Activated B cell treated with CpG ODN at 0.5 μM for 24 hours (primary cell): ENCODE measurements at regions not wholly inside any gene's neighbourhood (a gene's known extent, or its start where the extent isn't known, plus 50 kb on each side); places are given as distances from the start of the nearest gene placed in this dataset.

Experiments
- ATAC-seq: fragments of 200-7000 bp; cut with Tn5 transposase; one replicate; pipeline ENCODE4 v1.10.0; 2021; ENCODE audit warnings: low read depth, mild to moderate bottlenecking, moderate library complexity
- CTCF ChIA-PET: fragments of 350-600 bp; sonication (Branson Sonifier 250); formaldehyde crosslinking; loops from one replicate; lab custom pipeline; 2021; ENCODE audit warnings: antibody characterized with exemption; lab: Charles Lee
- POLR2A ChIA-PET: fragments of 350-600 bp; sonication (Branson Sonifier 250); formaldehyde crosslinking; loops from one replicate; lab custom pipeline; 2021; ENCODE audit warnings: antibody characterized with exemption; lab: Charles Lee
- DNase-seq: peaks from one replicate; pipeline ENCODE4 v3.0.0; 2022
- H3K27ac Mint-ChIP-seq: one replicate; pipeline ENCODE4 v1.8.0; 2020; ENCODE audit warnings: mixed read lengths
- H3K27me3 Mint-ChIP-seq: one replicate; pipeline ENCODE4 v1.8.0; 2021; ENCODE audit warnings: mixed read lengths
- H3K36me3 Mint-ChIP-seq: one replicate; pipeline ENCODE4 v1.8.0; 2021; ENCODE audit warnings: low read depth, mixed read lengths
- H3K4me1 Mint-ChIP-seq: one replicate; pipeline ENCODE4 v1.8.0; 2021; ENCODE audit warnings: mixed read lengths
- H3K4me3 Mint-ChIP-seq: one replicate; pipeline ENCODE4 v1.8.0; 2020; ENCODE audit warnings: mild to moderate bottlenecking, mixed read lengths
- H3K9me3 Mint-ChIP-seq: one replicate; pipeline ENCODE4 v1.8.0; 2020; ENCODE audit warnings: mixed read lengths
- intact Hi-C: fragments of 100-400 bp; cut with micrococcal nuclease; formaldehyde crosslinking; loops from one replicate; pipeline ENCODE4 v1.15.1; 2024
- TF ChIP-seq, protein P1 (sequence below): fragments of 200-600 bp; IDR thresholded peaks from one replicate; pipeline ENCODE4 v1.8.0; 2022; ENCODE audit warnings: antibody characterized with exemption, mild to moderate bottlenecking

DNA sequence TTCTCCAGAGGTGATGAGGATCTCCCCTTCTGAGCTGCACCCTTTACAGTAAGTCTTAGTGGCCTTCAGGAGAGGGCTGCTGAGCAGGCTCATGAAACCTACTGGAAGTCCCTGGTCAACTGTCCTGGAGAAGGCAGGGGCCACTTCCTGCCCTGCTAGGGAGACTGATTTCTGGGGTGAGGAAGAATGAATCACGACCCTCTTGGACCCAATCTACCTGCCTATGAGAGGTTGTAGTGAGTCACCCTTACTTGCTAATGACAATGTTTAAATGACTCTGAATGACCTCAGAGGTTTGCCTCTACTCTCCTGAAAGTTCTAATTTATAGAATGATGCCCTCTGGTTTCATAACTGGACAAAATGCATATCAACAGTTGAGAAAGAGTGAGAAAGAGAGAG, 79.4 kb upstream of the FAM136A start:
- intact Hi-C loops: no loop called here
- DNase-seq: no peak
- POLR2A ChIA-PET: no interaction called here
- no peak overlapping the region for H3K4me3 Mint-ChIP-seq
- peaks cover 16% of the 10 kb centered on the region for H3K27me3 Mint-ChIP-seq
- H3K36me3 Mint-ChIP-seq: no peaks in the 10 kb centered on the region
- H3K9me3 Mint-ChIP-seq: no peaks in the 10 kb centered on the region
- H3K27ac Mint-ChIP-seq: no peak overlapping the region
- TF ChIP-seq, protein P1, sequence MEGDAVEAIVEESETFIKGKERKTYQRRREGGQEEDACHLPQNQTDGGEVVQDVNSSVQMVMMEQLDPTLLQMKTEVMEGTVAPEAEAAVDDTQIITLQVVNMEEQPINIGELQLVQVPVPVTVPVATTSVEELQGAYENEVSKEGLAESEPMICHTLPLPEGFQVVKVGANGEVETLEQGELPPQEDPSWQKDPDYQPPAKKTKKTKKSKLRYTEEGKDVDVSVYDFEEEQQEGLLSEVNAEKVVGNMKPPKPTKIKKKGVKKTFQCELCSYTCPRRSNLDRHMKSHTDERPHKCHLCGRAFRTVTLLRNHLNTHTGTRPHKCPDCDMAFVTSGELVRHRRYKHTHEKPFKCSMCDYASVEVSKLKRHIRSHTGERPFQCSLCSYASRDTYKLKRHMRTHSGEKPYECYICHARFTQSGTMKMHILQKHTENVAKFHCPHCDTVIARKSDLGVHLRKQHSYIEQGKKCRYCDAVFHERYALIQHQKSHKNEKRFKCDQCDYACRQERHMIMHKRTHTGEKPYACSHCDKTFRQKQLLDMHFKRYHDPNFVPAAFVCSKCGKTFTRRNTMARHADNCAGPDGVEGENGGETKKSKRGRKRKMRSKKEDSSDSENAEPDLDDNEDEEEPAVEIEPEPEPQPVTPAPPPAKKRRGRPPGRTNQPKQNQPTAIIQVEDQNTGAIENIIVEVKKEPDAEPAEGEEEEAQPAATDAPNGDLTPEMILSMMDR: no peak
- ATAC-seq: no peak
- no peaks in the 10 kb centered on the region for H3K4me1 Mint-ChIP-seq
- CTCF ChIA-PET: no interaction called here

DNA sequence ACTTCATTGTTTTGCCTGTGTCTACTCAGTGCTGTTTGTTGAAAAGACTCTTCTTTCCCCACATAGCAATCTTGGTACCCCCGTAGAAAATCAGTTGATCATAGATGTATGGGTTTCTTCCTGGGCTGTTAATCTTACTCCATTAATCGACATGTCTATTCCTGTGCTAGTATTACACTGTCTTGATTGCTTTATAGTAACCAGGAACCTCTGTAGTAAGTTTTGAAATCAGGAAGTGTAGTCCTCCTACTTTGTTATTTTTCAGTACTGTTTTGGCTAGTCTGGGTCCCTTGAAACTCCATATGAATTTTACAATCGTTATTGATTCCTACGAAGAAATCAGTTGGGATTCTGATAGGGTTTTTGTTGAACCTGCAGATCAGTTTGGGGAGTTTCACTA, 78.8 kb upstream of the FAM136A start:
- no peak overlapping the region for H3K4me3 Mint-ChIP-seq
- intact Hi-C loops: no loop called here
- no peaks in the 10 kb centered on the region for H3K4me1 Mint-ChIP-seq
- no peak for ATAC-seq
- no peaks in the 10 kb centered on the region for H3K9me3 Mint-ChIP-seq
- POLR2A ChIA-PET: no interaction called here
- TF ChIP-seq, protein P1: no peak
- H3K36me3 Mint-ChIP-seq: no peaks in the 10 kb centered on the region
- no peak for DNase-seq
- H3K27ac Mint-ChIP-seq: no peak overlapping the region
- peaks cover 14% of the 10 kb centered on the region for H3K27me3 Mint-ChIP-seq
- CTCF ChIA-PET: no interaction called here

DNA sequence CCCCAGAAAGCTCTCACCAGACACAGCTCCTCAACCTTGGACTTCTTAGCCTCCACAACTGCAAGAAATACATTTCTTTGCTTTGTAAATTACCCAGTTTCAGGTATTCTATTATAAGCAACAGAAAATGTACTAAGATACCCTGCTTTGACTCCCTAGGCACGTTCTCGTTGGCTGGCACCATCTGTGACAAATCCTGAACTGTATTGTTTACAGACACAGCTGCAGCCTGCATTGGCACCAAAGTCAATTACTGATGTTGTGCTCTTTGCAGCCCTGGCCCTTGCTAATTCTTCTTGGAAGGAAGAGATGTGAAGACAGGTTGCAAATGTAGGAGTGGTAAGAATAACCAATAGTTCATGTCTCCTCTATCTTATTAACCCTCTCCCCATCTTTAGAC, 72.7 kb upstream of the FAM136A start:
- ChIA-PET POLR2A (no interaction called here), CTCF (no interaction called here)
- Mint-ChIP-seq H3K4me1 (no peaks in the 10 kb centered on the region), H3K36me3 (no peaks in the 10 kb centered on the region), H3K27me3 (peaks cover 4% of the 10 kb centered on the region), H3K27ac (no peak overlapping the region), H3K4me3 (no peak overlapping the region), H3K9me3 (peaks cover 10% of the 10 kb centered on the region)
- ATAC-seq (no peak), DNase-seq (no peak)
- TF ChIP-seq, protein P1: no peak
- intact Hi-C loops: no loop called here

DNA sequence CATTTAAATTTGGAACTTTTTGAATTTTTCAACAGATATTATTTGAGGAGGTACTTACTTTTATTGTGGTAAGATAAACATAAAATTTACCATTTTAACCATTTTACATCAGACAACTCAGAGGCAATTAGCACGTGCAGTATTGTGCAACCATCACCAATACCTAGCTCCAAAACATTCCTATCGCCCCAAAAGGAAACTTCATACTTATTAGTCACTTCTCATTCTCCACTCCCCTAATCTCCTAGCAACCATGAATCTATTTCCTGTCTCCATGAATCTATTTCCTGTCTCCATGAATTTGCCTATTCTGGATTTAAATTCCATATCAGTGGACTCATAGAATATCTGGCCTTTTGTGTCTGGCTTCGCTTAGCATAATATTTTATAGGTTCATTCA, 69.9 kb upstream of the FAM136A start:
- POLR2A ChIA-PET: no interaction called here
- TF ChIP-seq, protein P1: no peak
- peaks cover 10% of the 10 kb centered on the region for H3K9me3 Mint-ChIP-seq
- no peaks in the 10 kb centered on the region for H3K4me1 Mint-ChIP-seq
- H3K27me3 Mint-ChIP-seq: peaks cover 2% of the 10 kb centered on the region
- ATAC-seq (no peak), DNase-seq (no peak)
- no peak overlapping the region for H3K27ac Mint-ChIP-seq
- intact Hi-C loops: no loop called here
- H3K4me3 Mint-ChIP-seq: no peak overlapping the region
- no peaks in the 10 kb centered on the region for H3K36me3 Mint-ChIP-seq
- CTCF ChIA-PET: no interaction called here

DNA sequence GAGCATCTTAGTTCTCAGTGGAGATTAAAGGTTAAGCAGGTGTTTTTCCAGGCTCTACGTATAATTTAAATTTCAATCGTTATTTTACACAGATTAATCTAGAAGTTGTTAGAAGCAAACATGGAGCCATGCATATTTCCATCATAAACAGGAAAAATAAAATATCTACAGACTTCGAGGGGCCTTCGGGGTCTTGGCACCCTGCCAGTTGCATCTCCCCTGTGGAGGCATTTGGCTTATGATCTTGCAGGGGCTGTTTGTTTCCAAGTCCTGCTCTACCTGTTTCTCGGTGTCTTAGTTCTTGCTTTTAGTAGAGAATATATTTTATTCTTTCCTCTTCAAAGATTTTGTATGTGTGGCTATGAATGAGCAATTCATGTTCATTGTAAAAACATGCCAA, 67.2 kb upstream of the FAM136A start:
- DNase-seq: no peak
- Mint-ChIP-seq H3K4me1 (no peaks in the 10 kb centered on the region), H3K9me3 (peaks cover 10% of the 10 kb centered on the region), H3K27ac (no peak overlapping the region), H3K4me3 (no peak overlapping the region), H3K36me3 (no peaks in the 10 kb centered on the region), H3K27me3 (no peaks in the 10 kb centered on the region)
- no peak for ATAC-seq
- ChIA-PET POLR2A (no interaction called here), CTCF (no interaction called here)
- TF ChIP-seq, protein P1: no peak
- intact Hi-C loops: no loop called here
